ENCODE measurements at regions not wholly inside any gene's neighbourhood (a gene's known extent, or its start where the extent isn't known, plus 50 kb on each side); places are given as distances from the start of the nearest gene placed in this dataset.

DNA sequence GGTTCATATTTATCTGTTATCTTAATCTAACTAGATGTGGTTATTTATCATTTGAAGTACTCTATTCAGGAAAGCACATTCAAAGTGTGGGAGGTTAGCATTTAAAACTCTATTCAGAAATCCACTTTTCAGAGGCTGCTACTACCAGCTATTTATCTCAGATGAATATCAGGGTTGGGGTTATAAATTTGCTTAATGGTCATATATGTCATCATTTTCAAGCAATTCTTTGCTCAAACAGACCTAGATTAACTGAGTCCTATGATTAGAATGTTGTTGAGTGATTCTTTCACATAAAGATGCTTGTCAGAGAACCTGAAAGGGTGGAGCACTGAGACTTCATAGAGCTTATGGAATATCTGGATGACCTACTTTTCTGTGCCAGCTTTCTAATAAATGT lies 436.9 kb upstream of the TGFBR2 start:
- H3K4me2 ChIP-seq (ENCODE audit: low read length) = no peak overlapping the region
- H3K9me3 ChIP-seq (ENCODE audit: low read length) = peaks cover 9% of the 10 kb centered on the region
- no peaks in the 10 kb centered on the region for H3K27me3 ChIP-seq (ENCODE audit: insufficient read depth, low read depth, low read length)
- H3K36me3 ChIP-seq (ENCODE audit: insufficient read depth, low read length) = no peaks in the 10 kb centered on the region
- no peak overlapping the region for H3K9ac ChIP-seq (ENCODE audit: low read length)
- H3F3A ChIP-seq (ENCODE audit: insufficient read depth, low read length, poor library complexity, severe bottlenecking) = peaks cover 3% of the 10 kb centered on the region
- TF ChIP-seq MXI1 (conservative IDR thresholded peaks at IDR 0.05; ENCODE audit: poor library complexity, severe bottlenecking) = no peak
- TF ChIP-seq TAF1 (IDR thresholded peaks at IDR 0.05; ENCODE audit: low read depth) = no peak
- TF ChIP-seq, protein P1, sequence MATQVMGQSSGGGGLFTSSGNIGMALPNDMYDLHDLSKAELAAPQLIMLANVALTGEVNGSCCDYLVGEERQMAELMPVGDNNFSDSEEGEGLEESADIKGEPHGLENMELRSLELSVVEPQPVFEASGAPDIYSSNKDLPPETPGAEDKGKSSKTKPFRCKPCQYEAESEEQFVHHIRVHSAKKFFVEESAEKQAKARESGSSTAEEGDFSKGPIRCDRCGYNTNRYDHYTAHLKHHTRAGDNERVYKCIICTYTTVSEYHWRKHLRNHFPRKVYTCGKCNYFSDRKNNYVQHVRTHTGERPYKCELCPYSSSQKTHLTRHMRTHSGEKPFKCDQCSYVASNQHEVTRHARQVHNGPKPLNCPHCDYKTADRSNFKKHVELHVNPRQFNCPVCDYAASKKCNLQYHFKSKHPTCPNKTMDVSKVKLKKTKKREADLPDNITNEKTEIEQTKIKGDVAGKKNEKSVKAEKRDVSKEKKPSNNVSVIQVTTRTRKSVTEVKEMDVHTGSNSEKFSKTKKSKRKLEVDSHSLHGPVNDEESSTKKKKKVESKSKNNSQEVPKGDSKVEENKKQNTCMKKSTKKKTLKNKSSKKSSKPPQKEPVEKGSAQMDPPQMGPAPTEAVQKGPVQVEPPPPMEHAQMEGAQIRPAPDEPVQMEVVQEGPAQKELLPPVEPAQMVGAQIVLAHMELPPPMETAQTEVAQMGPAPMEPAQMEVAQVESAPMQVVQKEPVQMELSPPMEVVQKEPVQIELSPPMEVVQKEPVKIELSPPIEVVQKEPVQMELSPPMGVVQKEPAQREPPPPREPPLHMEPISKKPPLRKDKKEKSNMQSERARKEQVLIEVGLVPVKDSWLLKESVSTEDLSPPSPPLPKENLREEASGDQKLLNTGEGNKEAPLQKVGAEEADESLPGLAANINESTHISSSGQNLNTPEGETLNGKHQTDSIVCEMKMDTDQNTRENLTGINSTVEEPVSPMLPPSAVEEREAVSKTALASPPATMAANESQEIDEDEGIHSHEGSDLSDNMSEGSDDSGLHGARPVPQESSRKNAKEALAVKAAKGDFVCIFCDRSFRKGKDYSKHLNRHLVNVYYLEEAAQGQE (IDR thresholded peaks at IDR 0.05; ENCODE audit: borderline replicate concordance) = no peak
- TF ChIP-seq POLR2AphosphoS5 (IDR thresholded peaks at IDR 0.05) = no peak
- TF ChIP-seq, protein P2, sequence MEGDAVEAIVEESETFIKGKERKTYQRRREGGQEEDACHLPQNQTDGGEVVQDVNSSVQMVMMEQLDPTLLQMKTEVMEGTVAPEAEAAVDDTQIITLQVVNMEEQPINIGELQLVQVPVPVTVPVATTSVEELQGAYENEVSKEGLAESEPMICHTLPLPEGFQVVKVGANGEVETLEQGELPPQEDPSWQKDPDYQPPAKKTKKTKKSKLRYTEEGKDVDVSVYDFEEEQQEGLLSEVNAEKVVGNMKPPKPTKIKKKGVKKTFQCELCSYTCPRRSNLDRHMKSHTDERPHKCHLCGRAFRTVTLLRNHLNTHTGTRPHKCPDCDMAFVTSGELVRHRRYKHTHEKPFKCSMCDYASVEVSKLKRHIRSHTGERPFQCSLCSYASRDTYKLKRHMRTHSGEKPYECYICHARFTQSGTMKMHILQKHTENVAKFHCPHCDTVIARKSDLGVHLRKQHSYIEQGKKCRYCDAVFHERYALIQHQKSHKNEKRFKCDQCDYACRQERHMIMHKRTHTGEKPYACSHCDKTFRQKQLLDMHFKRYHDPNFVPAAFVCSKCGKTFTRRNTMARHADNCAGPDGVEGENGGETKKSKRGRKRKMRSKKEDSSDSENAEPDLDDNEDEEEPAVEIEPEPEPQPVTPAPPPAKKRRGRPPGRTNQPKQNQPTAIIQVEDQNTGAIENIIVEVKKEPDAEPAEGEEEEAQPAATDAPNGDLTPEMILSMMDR (IDR thresholded peaks at IDR 0.05; ENCODE audit: poor library complexity, severe bottlenecking) = no peak
- TF ChIP-seq RAD21 (conservative IDR thresholded peaks at IDR 0.05) = no peak
- TF ChIP-seq EP300 (conservative IDR thresholded peaks at IDR 0.05; ENCODE audit: poor library complexity, severe bottlenecking) = no peak
- TF ChIP-seq SMC3 (conservative IDR thresholded peaks at IDR 0.05; ENCODE audit: poor library complexity) = no peak
- TF ChIP-seq EZH2 (IDR thresholded peaks at IDR 0.05; ENCODE audit: borderline replicate concordance, insufficient read depth, low read length, poor library complexity, severe bottlenecking) = no peak
- H2AFZ ChIP-seq (ENCODE audit: low read depth, low read length) = no peak overlapping the region
- H3K27ac ChIP-seq (ENCODE audit: low read length) = no peak overlapping the region
- H4K20me1 ChIP-seq (ENCODE audit: insufficient read depth) = no peaks in the 10 kb centered on the region
- no peaks in the 10 kb centered on the region for H3K9me2 ChIP-seq (ENCODE audit: insufficient read depth, low read length)
- H3K79me2 ChIP-seq (replicated peaks; ENCODE audit: insufficient read depth, low read length) = no peaks in the 10 kb centered on the region
- H3K4me3 ChIP-seq (ENCODE audit: low read length) = no peak overlapping the region

- Histone ChIP-seq H3K27me3 (ENCODE audit: insufficient read depth, low read depth, low read length) (no peaks in the 10 kb centered on the region), H3K27ac (ENCODE audit: low read length) (no peak overlapping the region), H4K20me1 (ENCODE audit: insufficient read depth) (no peaks in the 10 kb centered on the region), H3K79me2 (replicated peaks; ENCODE audit: insufficient read depth, low read length) (no peaks in the 10 kb centered on the region), H3K36me3 (ENCODE audit: insufficient read depth, low read length) (no peaks in the 10 kb centered on the region), H3K9me3 (ENCODE audit: low read length) (peaks cover 6% of the 10 kb centered on the region), H3K4me3 (ENCODE audit: low read length) (no peak overlapping the region), H3F3A (ENCODE audit: insufficient read depth, low read length, poor library complexity, severe bottlenecking) (peaks cover 3% of the 10 kb centered on the region), H2AFZ (ENCODE audit: low read depth, low read length) (no peak overlapping the region), H3K9me2 (ENCODE audit: insufficient read depth, low read length) (no peaks in the 10 kb centered on the region), H3K4me2 (ENCODE audit: low read length) (no peak overlapping the region), H3K9ac (ENCODE audit: low read length) (no peak overlapping the region)
- TF ChIP-seq EZH2 (IDR thresholded peaks at IDR 0.05; ENCODE audit: borderline replicate concordance, insufficient read depth, low read length, poor library complexity, severe bottlenecking) (no peak), TAF1 (IDR thresholded peaks at IDR 0.05; ENCODE audit: low read depth) (no peak), MXI1 (conservative IDR thresholded peaks at IDR 0.05; ENCODE audit: poor library complexity, severe bottlenecking) (no peak), POLR2AphosphoS5 (IDR thresholded peaks at IDR 0.05) (no peak)
Measured at GRCh38 chr3:30170681-30171438, 435.5 kb upstream of the TGFBR2 start.

All from neural cell (in vitro differentiated cells).